T-helper 1 cell treated with Interleukin-12 subunit alpha and Interleukin-12 subunit beta and Interleukin-4 antibody, amounts not matched to agents 30 μg/mL and 1 μg/mL, for 36 hours (primary cell): ENCODE measurements at regions not wholly inside any gene's neighbourhood (a gene's known extent, or its start where the extent isn't known, plus 50 kb on each side); places are given as distances from the start of the nearest gene placed in this dataset.

Source experiments
- H3K27ac Mint-ChIP-seq: one replicate; pipeline ENCODE4 v1.8.0; 2021; ENCODE audit warnings: mild to moderate bottlenecking, mixed read lengths
- H3K27me3 Mint-ChIP-seq: one replicate; pipeline ENCODE4 v1.8.0; 2021; ENCODE audit warnings: low read depth, mixed read lengths
- H3K36me3 Mint-ChIP-seq: one replicate; pipeline ENCODE4 v1.8.0; 2021; ENCODE audit warnings: low read depth, mixed read lengths
- H3K4me1 Mint-ChIP-seq: one replicate; pipeline ENCODE4 v1.8.0; 2021; ENCODE audit warnings: low read depth, mixed read lengths
- H3K4me3 Mint-ChIP-seq: one replicate; pipeline ENCODE4 v1.8.0; 2021; ENCODE audit warnings: mild to moderate bottlenecking, moderate library complexity, mixed read lengths
- H3K9me3 Mint-ChIP-seq: one replicate; pipeline ENCODE4 v1.8.0; 2021; ENCODE audit warnings: mixed read lengths

DNA sequence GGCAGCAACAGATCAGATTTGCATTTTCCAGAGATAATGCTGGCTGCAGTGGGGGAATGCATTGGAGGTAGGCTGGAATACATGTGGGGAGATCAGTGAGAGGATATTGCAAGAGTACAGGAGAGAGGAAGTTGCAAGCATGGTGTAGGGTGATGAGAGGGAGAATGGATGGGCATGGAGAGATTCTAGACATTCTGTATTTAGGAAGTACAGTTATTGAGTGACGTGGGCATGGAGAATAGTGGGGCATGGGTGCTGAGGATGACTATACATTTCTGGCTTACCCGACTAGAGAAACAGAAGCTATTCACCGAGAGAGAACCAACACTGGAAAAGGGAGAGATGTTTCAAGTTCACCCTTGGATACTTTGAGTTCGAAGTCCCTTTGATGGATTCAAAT is 116.9 kb upstream of the SVIL start:
- no peaks in the 10 kb centered on the region for H3K4me1 Mint-ChIP-seq
- no peak overlapping the region for H3K27ac Mint-ChIP-seq
- H3K9me3 Mint-ChIP-seq: no peaks in the 10 kb centered on the region
- H3K27me3 Mint-ChIP-seq: peaks cover 31% of the 10 kb centered on the region
- no peak overlapping the region for H3K4me3 Mint-ChIP-seq
- no peaks in the 10 kb centered on the region for H3K36me3 Mint-ChIP-seq

- no peak overlapping the region for H3K27ac Mint-ChIP-seq
These were observed 116.5 kb upstream of the SVIL start for GRCh38 chr10:29751240-29751639.

GRCh38 chr10:29749150-29749549 is 114.4 kb upstream of the SVIL start:
- Mint-ChIP-seq H3K36me3 (no peaks in the 10 kb centered on the region), H3K27me3 (peaks cover 20% of the 10 kb centered on the region), H3K4me3 (no peak overlapping the region), H3K9me3 (no peaks in the 10 kb centered on the region), H3K27ac (no peak overlapping the region), H3K4me1 (no peaks in the 10 kb centered on the region)

More at GRCh38 chr10:29751240-29751639, 116.5 kb upstream of the SVIL start:
- H3K4me1 Mint-ChIP-seq: no peaks in the 10 kb centered on the region
- no peak overlapping the region for H3K4me3 Mint-ChIP-seq
- H3K9me3 Mint-ChIP-seq: no peaks in the 10 kb centered on the region
- H3K36me3 Mint-ChIP-seq: no peaks in the 10 kb centered on the region
- H3K27me3 Mint-ChIP-seq: peaks cover 26% of the 10 kb centered on the region

DNA sequence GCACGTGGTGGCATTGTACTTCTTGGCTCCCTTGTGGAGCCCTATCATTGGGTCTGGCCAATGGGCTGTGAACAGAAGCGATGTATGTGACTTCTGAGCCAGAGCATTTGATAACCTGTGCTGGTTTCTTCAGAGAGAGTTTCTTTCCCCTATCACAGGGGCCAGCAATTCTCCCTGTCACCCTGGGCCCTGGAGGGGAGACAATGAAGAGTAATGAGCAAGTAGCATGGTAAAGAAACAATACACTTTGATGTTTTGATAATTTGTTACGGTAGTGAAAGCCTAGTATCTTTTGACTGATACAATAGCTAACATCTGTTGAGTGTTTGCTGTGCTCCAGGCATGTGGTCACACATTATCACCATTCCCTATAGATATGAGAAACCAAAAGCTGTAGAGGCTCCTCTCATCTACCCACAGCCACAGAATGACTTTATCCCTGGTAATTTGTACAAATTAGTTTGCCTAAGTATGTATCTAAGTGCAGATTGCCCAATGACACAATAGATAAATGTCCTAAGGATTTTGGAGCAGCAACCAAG is 113.4 kb upstream of the SVIL start:
- Mint-ChIP-seq H3K9me3 (no peaks in the 10 kb centered on the region), H3K36me3 (no peaks in the 10 kb centered on the region), H3K27me3 (peaks cover 13% of the 10 kb centered on the region), H3K4me1 (no peaks in the 10 kb centered on the region), H3K27ac (no peak overlapping the region), H3K4me3 (no peak overlapping the region)

DNA sequence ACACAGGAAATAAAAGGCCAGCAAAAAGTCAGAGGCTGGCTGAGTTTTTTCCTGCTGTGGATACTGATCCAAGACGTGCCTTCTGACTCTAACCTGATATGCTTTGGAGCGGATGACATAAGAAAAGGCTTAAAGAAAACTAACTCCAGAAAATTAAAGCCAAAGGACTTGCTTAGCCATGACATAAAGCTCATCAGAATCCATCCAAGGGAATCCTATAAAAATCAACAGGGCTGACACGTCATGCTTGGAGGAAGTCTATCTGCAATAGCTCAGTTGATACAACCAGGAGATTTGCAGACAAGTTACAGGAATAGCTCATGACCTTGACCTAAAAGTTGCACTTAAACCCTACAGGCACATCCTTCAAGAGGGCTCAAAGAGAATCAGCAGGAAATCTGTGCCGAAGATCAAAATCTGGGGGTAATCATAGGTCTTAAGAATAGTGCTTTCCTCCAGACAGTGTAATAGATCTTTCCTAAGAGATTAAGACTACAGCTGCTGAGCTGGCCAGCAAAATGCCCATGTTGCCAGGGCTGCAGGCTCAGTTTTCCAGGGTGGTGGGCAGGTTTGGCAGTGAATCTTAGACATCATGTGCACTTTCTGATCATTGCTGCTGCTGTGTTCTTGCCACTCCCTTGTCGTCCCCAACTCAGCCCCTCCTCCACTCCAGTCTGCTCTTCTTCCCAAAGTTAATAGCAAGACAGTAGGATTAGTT is 111.5 kb upstream of the SVIL start:
- no peaks in the 10 kb centered on the region for H3K9me3 Mint-ChIP-seq
- H3K27me3 Mint-ChIP-seq: peaks cover 14% of the 10 kb centered on the region
- H3K27ac Mint-ChIP-seq: no peak overlapping the region
- H3K4me1 Mint-ChIP-seq: no peaks in the 10 kb centered on the region
- H3K36me3 Mint-ChIP-seq: no peaks in the 10 kb centered on the region
- no peak overlapping the region for H3K4me3 Mint-ChIP-seq

GRCh38 chr10:29740981-29741545 is 106.3 kb upstream of the SVIL start:
- peaks cover 40% of the 10 kb centered on the region for H3K27me3 Mint-ChIP-seq
- H3K27ac Mint-ChIP-seq: no peak overlapping the region
- no peaks in the 10 kb centered on the region for H3K9me3 Mint-ChIP-seq
- no peaks in the 10 kb centered on the region for H3K36me3 Mint-ChIP-seq
- H3K4me1 Mint-ChIP-seq: peaks cover 2% of the 10 kb centered on the region
- no peak overlapping the region for H3K4me3 Mint-ChIP-seq

DNA sequence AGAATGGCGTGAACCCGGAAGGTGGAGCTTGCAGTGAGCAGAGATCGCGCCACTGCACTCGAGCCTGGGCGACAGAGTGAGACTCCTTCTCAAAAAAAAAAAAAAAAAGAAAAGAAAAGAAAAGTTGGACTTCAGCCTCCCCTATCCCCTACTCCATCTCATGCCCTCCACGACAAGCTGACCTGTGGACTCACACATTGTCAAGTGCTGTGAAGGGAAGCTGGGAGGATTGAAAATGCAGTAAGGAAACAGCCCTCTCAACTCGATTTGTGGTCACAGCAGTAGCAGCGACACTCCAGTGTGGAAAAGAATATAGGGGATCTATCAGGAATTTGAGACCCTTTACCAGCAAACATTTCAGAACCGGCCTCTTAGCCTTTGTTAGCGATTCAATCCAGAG is 103.6 kb upstream of the SVIL start:
- no peak overlapping the region for H3K4me3 Mint-ChIP-seq
- peaks cover 53% of the 10 kb centered on the region for H3K27me3 Mint-ChIP-seq

GRCh38 chr10:29737074-29737593 is 102.4 kb upstream of the SVIL start:
- peak overlapping the region; percentile 76 for H3K4me3 Mint-ChIP-seq
- no peaks in the 10 kb centered on the region for H3K36me3 Mint-ChIP-seq
- peaks cover 54% of the 10 kb centered on the region for H3K27me3 Mint-ChIP-seq
- no peak overlapping the region for H3K27ac Mint-ChIP-seq
- H3K9me3 Mint-ChIP-seq: no peaks in the 10 kb centered on the region
- H3K4me1 Mint-ChIP-seq: peaks cover 10% of the 10 kb centered on the region

More for the DNA sequence above, 103.6 kb upstream of the SVIL start:
- Mint-ChIP-seq H3K36me3 (no peaks in the 10 kb centered on the region), H3K9me3 (no peaks in the 10 kb centered on the region), H3K27ac (no peak overlapping the region), H3K4me1 (peaks cover 10% of the 10 kb centered on the region)

- peaks cover 10% of the 10 kb centered on the region for H3K4me1 Mint-ChIP-seq
- no peaks in the 10 kb centered on the region for H3K9me3 Mint-ChIP-seq
- H3K36me3 Mint-ChIP-seq: no peaks in the 10 kb centered on the region
- H3K4me3 Mint-ChIP-seq: peak overlapping the region; percentile 77
- no peak overlapping the region for H3K27ac Mint-ChIP-seq
- peaks cover 52% of the 10 kb centered on the region for H3K27me3 Mint-ChIP-seq
These were observed 101.7 kb upstream of the SVIL start for GRCh38 chr10:29736366-29737073.

DNA sequence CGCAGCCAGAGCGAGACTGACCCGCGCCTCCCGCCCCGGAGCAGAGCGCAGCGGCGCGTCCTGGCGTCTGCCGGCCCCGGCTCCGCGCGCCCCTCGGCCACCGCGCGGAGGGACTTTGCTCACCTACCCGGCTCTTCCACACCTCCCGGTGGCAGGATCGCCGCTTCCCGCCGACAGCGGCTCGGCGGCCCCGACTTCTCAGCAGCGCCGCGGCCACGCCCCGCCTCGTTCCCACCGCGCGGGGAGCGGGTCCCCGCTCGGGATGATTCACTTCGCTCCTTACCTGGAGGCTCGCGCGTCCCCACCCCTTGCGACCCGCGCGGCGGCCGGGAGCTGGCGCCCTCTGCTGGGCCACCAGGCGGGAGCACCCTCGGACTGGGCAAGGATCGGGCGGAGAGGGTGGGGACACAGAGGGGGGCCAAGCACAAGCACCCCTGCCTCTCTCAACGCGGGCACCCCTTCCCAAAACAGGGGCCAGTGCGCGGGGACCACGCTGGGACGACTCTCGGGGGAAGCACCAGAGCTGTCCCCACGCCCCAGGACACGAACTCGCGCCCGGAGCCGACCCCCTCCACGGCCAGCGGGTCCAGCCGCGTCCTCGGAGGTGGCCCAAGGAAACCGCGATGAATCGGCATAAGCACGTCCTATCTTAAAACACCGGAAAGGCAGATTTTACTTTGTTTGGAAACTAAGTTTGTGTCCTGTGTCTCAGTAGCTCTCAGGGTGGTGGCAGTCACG is 101.0 kb upstream of the SVIL start:
- peaks cover 10% of the 10 kb centered on the region for H3K4me1 Mint-ChIP-seq
- H3K27me3 Mint-ChIP-seq: peaks cover 49% of the 10 kb centered on the region
- peak overlapping the region; percentile 66 for H3K27ac Mint-ChIP-seq
- H3K9me3 Mint-ChIP-seq: no peaks in the 10 kb centered on the region
- H3K4me3 Mint-ChIP-seq: peak overlapping the region; percentile 77
- H3K36me3 Mint-ChIP-seq: no peaks in the 10 kb centered on the region

GRCh38 chr10:29734962-29735627 is 100.3 kb upstream of the SVIL start:
- Mint-ChIP-seq H3K4me3 (peak overlapping the region; percentile 80), H3K36me3 (no peaks in the 10 kb centered on the region), H3K4me1 (peaks cover 10% of the 10 kb centered on the region), H3K27me3 (peaks cover 42% of the 10 kb centered on the region), H3K9me3 (no peaks in the 10 kb centered on the region), H3K27ac (no peak overlapping the region)

GRCh38 chr10:29734640-29734961 is 99.8 kb upstream of the SVIL start:
- H3K27ac Mint-ChIP-seq: no peak overlapping the region
- no peaks in the 10 kb centered on the region for H3K36me3 Mint-ChIP-seq
- no peaks in the 10 kb centered on the region for H3K9me3 Mint-ChIP-seq
- peaks cover 10% of the 10 kb centered on the region for H3K4me1 Mint-ChIP-seq
- peaks cover 37% of the 10 kb centered on the region for H3K27me3 Mint-ChIP-seq
- H3K4me3 Mint-ChIP-seq: peak overlapping the region; percentile 80

GRCh38 chr10:29733323-29733722 is 98.6 kb upstream of the SVIL start:
- Mint-ChIP-seq H3K27me3 (peaks cover 26% of the 10 kb centered on the region), H3K27ac (no peak overlapping the region), H3K9me3 (peaks cover 4% of the 10 kb centered on the region), H3K4me3 (no peak overlapping the region), H3K4me1 (peaks cover 10% of the 10 kb centered on the region), H3K36me3 (peaks cover 3% of the 10 kb centered on the region)

- Mint-ChIP-seq H3K4me1 (peaks cover 10% of the 10 kb centered on the region), H3K4me3 (no peak overlapping the region), H3K27me3 (peaks cover 25% of the 10 kb centered on the region), H3K27ac (no peak overlapping the region), H3K9me3 (peaks cover 4% of the 10 kb centered on the region), H3K36me3 (peaks cover 3% of the 10 kb centered on the region)
These were observed 98.1 kb upstream of the SVIL start for GRCh38 chr10:29732918-29733317.
